ENCODE measurements at regions not wholly inside any gene's neighbourhood (a gene's known extent, or its start where the extent isn't known, plus 50 kb on each side); places are given as distances from the start of the nearest gene placed in this dataset.

DNA sequence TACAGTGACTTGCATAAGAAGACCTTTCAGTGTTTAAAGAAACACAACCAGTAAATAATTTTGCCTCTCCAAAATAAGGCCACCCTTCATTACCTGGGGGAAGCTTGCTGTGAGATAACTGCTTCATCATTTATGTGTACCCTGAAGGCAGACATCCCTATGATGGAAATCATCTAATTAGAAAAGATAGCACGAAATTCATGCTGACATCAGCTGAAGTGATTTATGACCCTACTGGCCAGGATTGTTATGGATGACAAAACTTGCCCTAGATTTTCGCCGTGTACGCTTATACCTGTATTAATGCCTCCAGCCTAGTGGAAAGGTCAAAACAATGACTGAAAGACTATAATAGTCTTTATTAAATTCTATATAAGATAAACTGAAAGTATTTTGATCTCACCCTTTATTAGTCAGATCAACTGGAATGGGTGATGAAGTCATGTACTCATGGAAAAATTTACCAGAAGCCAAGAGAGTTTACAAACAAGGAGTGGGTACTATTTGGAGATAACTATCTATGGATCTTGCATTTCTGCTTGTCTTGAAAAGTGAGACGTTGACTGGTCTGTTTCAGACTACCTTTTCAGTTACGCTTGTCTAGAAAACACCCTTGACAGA, 114.2 kb downstream of the PPP1R3A start:
- TF ChIP-seq TAF1 (IDR thresholded peaks at IDR 0.05; ENCODE audit: low read depth) (no peak), EZH2 (IDR thresholded peaks at IDR 0.05; ENCODE audit: borderline replicate concordance, insufficient read depth, low read length, poor library complexity, severe bottlenecking) (no peak), POLR2AphosphoS5 (IDR thresholded peaks at IDR 0.05) (no peak), EP300 (conservative IDR thresholded peaks at IDR 0.05; ENCODE audit: poor library complexity, severe bottlenecking) (no peak), RAD21 (conservative IDR thresholded peaks at IDR 0.05) (no peak), SMC3 (conservative IDR thresholded peaks at IDR 0.05; ENCODE audit: poor library complexity) (no peak), MXI1 (conservative IDR thresholded peaks at IDR 0.05; ENCODE audit: poor library complexity, severe bottlenecking) (no peak)
- TF ChIP-seq, protein P1, sequence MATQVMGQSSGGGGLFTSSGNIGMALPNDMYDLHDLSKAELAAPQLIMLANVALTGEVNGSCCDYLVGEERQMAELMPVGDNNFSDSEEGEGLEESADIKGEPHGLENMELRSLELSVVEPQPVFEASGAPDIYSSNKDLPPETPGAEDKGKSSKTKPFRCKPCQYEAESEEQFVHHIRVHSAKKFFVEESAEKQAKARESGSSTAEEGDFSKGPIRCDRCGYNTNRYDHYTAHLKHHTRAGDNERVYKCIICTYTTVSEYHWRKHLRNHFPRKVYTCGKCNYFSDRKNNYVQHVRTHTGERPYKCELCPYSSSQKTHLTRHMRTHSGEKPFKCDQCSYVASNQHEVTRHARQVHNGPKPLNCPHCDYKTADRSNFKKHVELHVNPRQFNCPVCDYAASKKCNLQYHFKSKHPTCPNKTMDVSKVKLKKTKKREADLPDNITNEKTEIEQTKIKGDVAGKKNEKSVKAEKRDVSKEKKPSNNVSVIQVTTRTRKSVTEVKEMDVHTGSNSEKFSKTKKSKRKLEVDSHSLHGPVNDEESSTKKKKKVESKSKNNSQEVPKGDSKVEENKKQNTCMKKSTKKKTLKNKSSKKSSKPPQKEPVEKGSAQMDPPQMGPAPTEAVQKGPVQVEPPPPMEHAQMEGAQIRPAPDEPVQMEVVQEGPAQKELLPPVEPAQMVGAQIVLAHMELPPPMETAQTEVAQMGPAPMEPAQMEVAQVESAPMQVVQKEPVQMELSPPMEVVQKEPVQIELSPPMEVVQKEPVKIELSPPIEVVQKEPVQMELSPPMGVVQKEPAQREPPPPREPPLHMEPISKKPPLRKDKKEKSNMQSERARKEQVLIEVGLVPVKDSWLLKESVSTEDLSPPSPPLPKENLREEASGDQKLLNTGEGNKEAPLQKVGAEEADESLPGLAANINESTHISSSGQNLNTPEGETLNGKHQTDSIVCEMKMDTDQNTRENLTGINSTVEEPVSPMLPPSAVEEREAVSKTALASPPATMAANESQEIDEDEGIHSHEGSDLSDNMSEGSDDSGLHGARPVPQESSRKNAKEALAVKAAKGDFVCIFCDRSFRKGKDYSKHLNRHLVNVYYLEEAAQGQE (IDR thresholded peaks at IDR 0.05; ENCODE audit: borderline replicate concordance) = no peak
- TF ChIP-seq, protein P2, sequence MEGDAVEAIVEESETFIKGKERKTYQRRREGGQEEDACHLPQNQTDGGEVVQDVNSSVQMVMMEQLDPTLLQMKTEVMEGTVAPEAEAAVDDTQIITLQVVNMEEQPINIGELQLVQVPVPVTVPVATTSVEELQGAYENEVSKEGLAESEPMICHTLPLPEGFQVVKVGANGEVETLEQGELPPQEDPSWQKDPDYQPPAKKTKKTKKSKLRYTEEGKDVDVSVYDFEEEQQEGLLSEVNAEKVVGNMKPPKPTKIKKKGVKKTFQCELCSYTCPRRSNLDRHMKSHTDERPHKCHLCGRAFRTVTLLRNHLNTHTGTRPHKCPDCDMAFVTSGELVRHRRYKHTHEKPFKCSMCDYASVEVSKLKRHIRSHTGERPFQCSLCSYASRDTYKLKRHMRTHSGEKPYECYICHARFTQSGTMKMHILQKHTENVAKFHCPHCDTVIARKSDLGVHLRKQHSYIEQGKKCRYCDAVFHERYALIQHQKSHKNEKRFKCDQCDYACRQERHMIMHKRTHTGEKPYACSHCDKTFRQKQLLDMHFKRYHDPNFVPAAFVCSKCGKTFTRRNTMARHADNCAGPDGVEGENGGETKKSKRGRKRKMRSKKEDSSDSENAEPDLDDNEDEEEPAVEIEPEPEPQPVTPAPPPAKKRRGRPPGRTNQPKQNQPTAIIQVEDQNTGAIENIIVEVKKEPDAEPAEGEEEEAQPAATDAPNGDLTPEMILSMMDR (IDR thresholded peaks at IDR 0.05; ENCODE audit: poor library complexity, severe bottlenecking) = no peak
- H3K4me2 ChIP-seq (ENCODE audit: low read length) = no peak overlapping the region
- H3K4me3 ChIP-seq (ENCODE audit: low read length) = no peak overlapping the region
- no peaks in the 10 kb centered on the region for H3K36me3 ChIP-seq (ENCODE audit: insufficient read depth, low read length)
- no peaks in the 10 kb centered on the region for H3K9me3 ChIP-seq (ENCODE audit: low read length)
- H4K20me1 ChIP-seq (ENCODE audit: insufficient read depth) = no peaks in the 10 kb centered on the region
- H3K9ac ChIP-seq (ENCODE audit: low read length) = peak overlapping the region; percentile 70
- no peak overlapping the region for H2AFZ ChIP-seq (ENCODE audit: low read depth, low read length)
- peak overlapping the region; percentile 99 for H3K27ac ChIP-seq (ENCODE audit: low read length)
- H3K79me2 ChIP-seq (replicated peaks; ENCODE audit: insufficient read depth, low read length) = no peaks in the 10 kb centered on the region
- peaks cover 8% of the 10 kb centered on the region for H3F3A ChIP-seq (ENCODE audit: insufficient read depth, low read length, poor library complexity, severe bottlenecking)
- H3K9me2 ChIP-seq (ENCODE audit: insufficient read depth, low read length) = no peaks in the 10 kb centered on the region
- H3K27me3 ChIP-seq (ENCODE audit: insufficient read depth, low read depth, low read length) = no peaks in the 10 kb centered on the region

DNA sequence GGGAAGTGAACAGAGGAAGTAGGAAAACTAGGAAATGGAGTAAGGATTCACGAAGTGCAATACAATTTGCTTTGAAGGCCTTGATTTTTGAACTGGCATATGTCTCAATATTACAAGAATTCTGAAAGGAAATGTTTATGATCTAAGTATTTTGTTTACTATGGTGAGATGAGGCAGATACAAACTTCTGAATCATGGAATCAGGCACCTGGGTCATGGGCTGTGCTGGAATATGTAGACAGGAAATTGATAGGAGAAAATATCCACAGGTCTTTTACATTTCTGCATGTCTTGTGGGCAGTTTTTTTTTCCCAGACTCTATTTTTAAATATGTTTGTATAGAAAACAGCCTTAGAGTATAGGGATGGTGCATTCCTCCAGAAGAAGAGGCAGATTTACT, 117.1 kb downstream of the PPP1R3A start:
- Histone ChIP-seq H3K36me3 (ENCODE audit: insufficient read depth, low read length) (no peaks in the 10 kb centered on the region), H3K27ac (ENCODE audit: low read length) (no peak overlapping the region), H3K9me2 (ENCODE audit: insufficient read depth, low read length) (no peaks in the 10 kb centered on the region), H3K9ac (ENCODE audit: low read length) (no peak overlapping the region), H3K9me3 (ENCODE audit: low read length) (no peaks in the 10 kb centered on the region), H3K4me2 (ENCODE audit: low read length) (no peak overlapping the region), H3F3A (ENCODE audit: insufficient read depth, low read length, poor library complexity, severe bottlenecking) (peaks cover 8% of the 10 kb centered on the region), H3K79me2 (replicated peaks; ENCODE audit: insufficient read depth, low read length) (no peaks in the 10 kb centered on the region), H3K27me3 (ENCODE audit: insufficient read depth, low read depth, low read length) (no peaks in the 10 kb centered on the region), H4K20me1 (ENCODE audit: insufficient read depth) (no peaks in the 10 kb centered on the region), H3K4me3 (ENCODE audit: low read length) (no peak overlapping the region), H2AFZ (ENCODE audit: low read depth, low read length) (no peak overlapping the region)
- no peak for TF ChIP-seq EZH2 (IDR thresholded peaks at IDR 0.05; ENCODE audit: borderline replicate concordance, insufficient read depth, low read length, poor library complexity, severe bottlenecking)
- TF ChIP-seq EP300 (conservative IDR thresholded peaks at IDR 0.05; ENCODE audit: poor library complexity, severe bottlenecking) = no peak
- TF ChIP-seq POLR2AphosphoS5 (IDR thresholded peaks at IDR 0.05) = no peak
- TF ChIP-seq MXI1 (conservative IDR thresholded peaks at IDR 0.05; ENCODE audit: poor library complexity, severe bottlenecking) = no peak
- TF ChIP-seq, protein P2 (IDR thresholded peaks at IDR 0.05; ENCODE audit: poor library complexity, severe bottlenecking) = no peak
- TF ChIP-seq, protein P1 (IDR thresholded peaks at IDR 0.05; ENCODE audit: borderline replicate concordance) = no peak
